HG03095 (cell line): ENCODE measurements at regions not wholly inside any gene's neighbourhood (a gene's known extent, or its start where the extent isn't known, plus 50 kb on each side); places are given as distances from the start of the nearest gene placed in this dataset.
"Not testable (repeated sequence)": the region's sequence is repeated elsewhere in the genome, so short reads cannot be mapped to it uniquely, and the experiment has no call there.

ENCODE experiments used
- ATAC-seq: cut with Tn5 transposase; IDR thresholded peaks from one replicate; pipeline ENCODE4 v1.9.1; 2021; ENCODE audit warnings: moderate library complexity; ENCODE audit not compliant: unreplicated experiment

- not testable (repeated sequence) for ATAC-seq
Measured at GRCh38 chr1:200284236-200284635, 125.6 kb downstream of the ZNF281 start.

- ATAC-seq = no peak
Measured at GRCh38 chr1:200282497-200283122, 127.2 kb downstream of the ZNF281 start.

- no peak for ATAC-seq
Measured at GRCh38 chr1:200281201-200281835, 128.5 kb downstream of the ZNF281 start.

GRCh38 chr1:200279810-200280411 lies 129.9 kb downstream of the ZNF281 start:
- ATAC-seq = no peak

- ATAC-seq = no peak
Measured at GRCh38 chr1:200275816-200276453, 133.9 kb downstream of the ZNF281 start.

GRCh38 chr1:200275415-200275814 lies 134.4 kb downstream of the ZNF281 start:
- ATAC-seq = no peak

- no peak for ATAC-seq
Measured at GRCh38 chr1:200274116-200274515, 135.7 kb downstream of the ZNF281 start.

- ATAC-seq = no peak
Measured at GRCh38 chr1:200272481-200273068, 137.3 kb downstream of the ZNF281 start.

GRCh38 chr1:200269256-200269655 lies 140.6 kb downstream of the ZNF281 start:
- no peak for ATAC-seq

GRCh38 chr1:200267937-200268336 lies 141.9 kb downstream of the ZNF281 start:
- no peak for ATAC-seq

- no peak for ATAC-seq
Measured at GRCh38 chr1:200267458-200267857, 142.4 kb downstream of the ZNF281 start.

- ATAC-seq = no peak
Measured at GRCh38 chr1:200266871-200267270, 143.0 kb downstream of the ZNF281 start.

- ATAC-seq = no peak
Measured at GRCh38 chr1:200265881-200266280, 144.0 kb downstream of the ZNF281 start.

GRCh38 chr1:200265104-200265503 lies 144.7 kb downstream of the ZNF281 start:
- ATAC-seq = no peak

GRCh38 chr1:200263203-200263602 lies 146.6 kb downstream of the ZNF281 start:
- no peak for ATAC-seq

GRCh38 chr1:200262326-200262965 lies 147.4 kb downstream of the ZNF281 start:
- ATAC-seq = peak; percentile 90

GRCh38 chr1:200260597-200261335 lies 149.1 kb downstream of the ZNF281 start:
- ATAC-seq = no peak

- no peak for ATAC-seq
Measured at GRCh38 chr1:200258447-200259375, 151.1 kb downstream of the ZNF281 start.

- no peak for ATAC-seq
Measured at GRCh38 chr1:200257235-200257634, 152.6 kb downstream of the ZNF281 start.
